Loucy (cell line): ENCODE measurements at regions not wholly inside any gene's neighbourhood (a gene's known extent, or its start where the extent isn't known, plus 50 kb on each side); places are given as distances from the start of the nearest gene placed in this dataset.

Experiments
- CTCF ChIP-seq: fragments of 200-600 bp; sonication (generic); conservative IDR thresholded peaks from 2 replicates; pipeline ENCODE4 v1.5.1; 2014; ENCODE audit warnings: mild to moderate bottlenecking, antibody characterized with exemption, low read length
- EZH2phosphoT487 ChIP-seq: fragments of 200-600 bp; IDR thresholded peaks from 2 replicates; pipeline ENCODE4 v1.6.1; 2018; ENCODE audit warnings: antibody characterized with exemption, mild to moderate bottlenecking, moderate library complexity, borderline replicate concordance

DNA sequence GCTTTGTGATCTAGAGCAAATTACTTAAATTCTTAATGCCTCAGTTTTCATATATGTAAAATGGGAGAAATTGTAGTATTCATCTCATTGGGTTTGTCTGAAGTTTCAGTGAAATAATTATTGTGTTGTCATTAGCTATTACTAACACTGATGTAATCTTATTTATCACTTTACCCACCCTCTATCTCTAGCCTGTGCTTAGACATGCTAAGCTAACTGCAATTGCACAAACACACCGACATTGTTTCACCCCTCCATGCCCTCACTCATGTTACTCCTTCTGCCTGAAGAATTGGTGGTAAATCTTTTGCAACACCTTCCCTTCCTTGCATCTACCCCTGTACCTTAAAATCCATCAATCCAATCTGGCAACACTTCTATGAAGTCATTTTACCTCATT, 241.6 kb downstream of the BCAT1 start:
- TF ChIP-seq CTCF = no peak
- no peak for TF ChIP-seq EZH2phosphoT487
